Fibroblast of peridontal ligament (primary cell): ENCODE measurements at regions not wholly inside any gene's neighbourhood (a gene's known extent, or its start where the extent isn't known, plus 50 kb on each side); places are given as distances from the start of the nearest gene placed in this dataset.
"Not testable (repeated sequence)": the region's sequence is repeated elsewhere in the genome, so short reads cannot be mapped to it uniquely, and the experiment has no call there.

Source experiments
- DNase-seq: peaks from one replicate; pipeline ENCODE4 v3.0.0-alpha.2; 2010; ENCODE audit errors: extremely low read depth

- DNase-seq: no peak
Observed at GRCh38 chr18:6571239-6571602, 156.5 kb upstream of the L3MBTL4 start.

DNA sequence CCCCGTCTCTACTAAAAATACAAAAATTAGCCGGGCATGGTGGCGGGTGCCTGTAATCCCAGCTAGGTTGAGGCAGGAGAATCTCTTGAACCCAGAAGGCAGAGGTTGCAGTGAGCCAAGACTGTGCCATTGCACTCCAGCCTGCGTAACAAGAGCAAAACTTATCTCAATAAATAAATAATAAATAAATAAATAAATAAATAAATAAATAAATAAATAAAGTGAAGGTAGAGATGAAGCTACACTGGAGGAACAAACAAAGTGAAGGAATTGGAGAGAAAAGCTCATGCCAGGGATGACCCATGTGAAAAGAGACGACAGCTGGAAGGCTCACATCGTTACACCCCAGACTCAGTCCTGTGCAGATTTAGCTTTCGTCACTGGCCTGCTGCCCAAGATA lies 157.3 kb upstream of the ARHGAP28 start:
- DNase-seq: not testable (repeated sequence)

DNA sequence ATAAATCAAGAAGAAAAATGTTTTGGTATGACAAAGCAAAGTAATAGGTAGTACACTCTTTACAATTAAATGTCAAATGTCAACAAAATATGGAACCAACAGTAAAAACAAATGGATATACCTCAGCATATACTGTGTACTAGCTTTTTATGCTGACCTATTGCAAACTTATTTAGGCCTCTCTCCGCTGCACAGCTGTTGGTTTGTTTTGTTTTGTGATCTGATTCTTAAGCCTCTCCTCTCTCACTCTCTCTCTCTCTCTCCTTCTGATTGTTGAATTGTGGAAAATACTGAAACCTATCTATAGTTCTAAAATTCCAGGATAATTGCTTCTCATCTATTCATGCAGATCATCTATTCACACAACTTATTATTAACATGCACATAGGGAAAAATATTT lies 154.9 kb upstream of the ARHGAP28 start:
- DNase-seq: no peak

DNA sequence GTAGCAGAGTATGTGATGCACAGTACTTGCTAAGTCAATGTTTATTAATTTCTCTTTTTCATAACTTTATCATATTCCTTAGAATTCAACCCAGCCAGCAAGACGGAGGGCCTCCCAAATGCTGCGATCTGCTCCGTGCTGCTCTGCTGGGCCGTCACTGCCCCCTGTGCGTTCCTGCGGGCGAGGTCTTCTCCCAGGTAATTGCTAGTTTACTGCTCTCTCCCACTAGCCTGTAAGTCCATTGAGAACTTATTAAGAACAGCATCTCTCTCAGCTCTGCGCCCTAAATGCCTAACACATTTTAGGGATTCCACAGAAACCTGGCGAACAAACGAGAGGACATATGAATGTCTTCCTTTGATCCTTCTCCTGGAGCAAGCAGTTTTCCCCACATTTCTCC lies 153.6 kb upstream of the ARHGAP28 start:
- DNase-seq: no peak

DNA sequence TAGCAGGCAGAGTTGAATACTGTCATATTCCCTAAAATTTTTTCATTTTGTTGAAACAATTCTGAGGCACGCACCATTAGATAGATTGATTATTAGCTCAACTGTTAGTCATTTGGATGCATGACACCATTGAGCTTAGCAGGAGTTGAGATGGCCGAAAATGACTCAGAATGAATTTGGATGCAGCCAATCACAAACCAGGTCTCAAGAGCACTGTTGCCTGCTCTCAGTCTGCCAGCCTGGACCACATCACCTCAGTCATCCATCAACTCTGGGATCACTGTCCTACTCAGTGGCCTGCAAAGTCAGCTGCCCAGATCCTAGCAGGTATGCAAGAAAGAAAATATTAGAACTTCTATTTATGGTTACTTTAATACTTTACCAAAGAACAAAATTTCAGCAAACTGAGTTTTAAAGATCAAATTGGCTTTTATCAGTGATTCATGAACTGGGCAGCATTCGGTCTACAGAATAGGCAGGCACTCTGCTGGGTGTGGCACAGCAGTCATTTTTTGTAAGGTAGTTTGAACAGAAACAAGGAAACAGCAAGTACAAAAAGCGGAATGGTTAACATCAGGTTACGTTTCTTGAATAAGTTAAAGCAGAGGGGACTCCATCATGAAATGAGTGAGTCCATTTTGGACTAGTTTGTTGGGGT lies 152.7 kb upstream of the ARHGAP28 start:
- no peak for DNase-seq

- no peak for DNase-seq
Observed at GRCh38 chr18:6578686-6579085, 150.8 kb upstream of the ARHGAP28 start.

DNA sequence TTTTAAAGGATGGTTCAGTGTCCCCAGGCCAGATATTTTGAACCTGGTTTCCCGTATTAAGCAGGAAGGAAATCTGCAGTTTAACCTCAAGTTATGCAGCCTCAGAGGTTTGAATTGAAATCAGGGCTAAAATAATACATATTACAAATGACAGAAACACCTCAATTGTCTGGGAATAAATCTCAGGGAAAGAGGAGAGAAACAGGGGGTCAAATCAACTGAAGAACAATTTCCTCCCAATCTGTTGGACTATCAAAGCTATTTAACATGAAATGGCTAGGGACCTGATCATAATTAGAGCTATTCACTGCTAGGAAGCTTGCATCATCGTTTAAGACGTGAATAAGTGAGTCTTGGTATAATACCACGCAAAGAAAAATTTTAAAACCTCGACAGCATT lies 150.0 kb upstream of the ARHGAP28 start:
- DNase-seq: no peak

- no peak for DNase-seq
Observed at GRCh38 chr18:6580401-6580800, 149.1 kb upstream of the ARHGAP28 start.

- no peak for DNase-seq
Observed at GRCh38 chr18:6589923-6590322, 139.6 kb upstream of the ARHGAP28 start.

DNA sequence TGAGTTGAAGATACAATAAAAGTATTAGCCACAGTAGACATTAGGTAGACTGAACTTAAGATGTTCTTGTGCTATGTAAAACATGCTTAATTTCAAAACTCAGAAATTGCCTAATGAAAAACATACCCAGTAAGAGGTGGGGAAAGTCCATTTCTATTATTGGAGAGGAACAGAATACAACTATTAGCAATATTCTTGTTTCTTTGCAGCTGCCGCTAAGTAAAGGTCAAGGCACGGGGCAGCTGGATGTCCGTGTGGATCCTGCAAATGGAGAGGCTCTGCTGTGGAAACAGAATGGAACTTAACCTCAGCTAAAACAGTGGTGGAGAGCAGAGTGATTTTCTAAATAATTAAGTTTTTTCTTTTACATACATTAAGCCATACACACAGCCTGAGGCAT lies 139.2 kb upstream of the ARHGAP28 start:
- DNase-seq: no peak

GRCh38 chr18:6591491-6591890 lies 138.0 kb upstream of the ARHGAP28 start:
- no peak for DNase-seq

DNA sequence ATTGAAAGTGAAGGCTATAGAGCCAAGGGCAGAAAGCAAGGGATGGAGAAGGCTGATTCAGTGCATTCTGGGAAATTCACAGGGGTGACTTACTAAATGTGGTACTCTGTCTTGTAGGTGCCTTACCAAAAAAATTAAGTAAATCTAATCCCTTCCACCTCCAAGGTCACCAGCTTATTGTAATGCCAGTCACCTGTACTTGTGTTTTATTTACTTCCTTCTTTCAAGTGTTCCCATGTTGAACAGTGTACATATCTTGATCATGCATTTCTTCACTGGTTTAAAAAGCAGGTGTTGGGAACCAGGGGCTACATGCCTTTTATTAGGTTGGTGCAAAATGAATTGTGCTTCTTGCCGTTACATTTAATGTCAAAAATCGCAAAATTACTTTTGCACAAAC lies 137.0 kb upstream of the ARHGAP28 start:
- no peak for DNase-seq

DNA sequence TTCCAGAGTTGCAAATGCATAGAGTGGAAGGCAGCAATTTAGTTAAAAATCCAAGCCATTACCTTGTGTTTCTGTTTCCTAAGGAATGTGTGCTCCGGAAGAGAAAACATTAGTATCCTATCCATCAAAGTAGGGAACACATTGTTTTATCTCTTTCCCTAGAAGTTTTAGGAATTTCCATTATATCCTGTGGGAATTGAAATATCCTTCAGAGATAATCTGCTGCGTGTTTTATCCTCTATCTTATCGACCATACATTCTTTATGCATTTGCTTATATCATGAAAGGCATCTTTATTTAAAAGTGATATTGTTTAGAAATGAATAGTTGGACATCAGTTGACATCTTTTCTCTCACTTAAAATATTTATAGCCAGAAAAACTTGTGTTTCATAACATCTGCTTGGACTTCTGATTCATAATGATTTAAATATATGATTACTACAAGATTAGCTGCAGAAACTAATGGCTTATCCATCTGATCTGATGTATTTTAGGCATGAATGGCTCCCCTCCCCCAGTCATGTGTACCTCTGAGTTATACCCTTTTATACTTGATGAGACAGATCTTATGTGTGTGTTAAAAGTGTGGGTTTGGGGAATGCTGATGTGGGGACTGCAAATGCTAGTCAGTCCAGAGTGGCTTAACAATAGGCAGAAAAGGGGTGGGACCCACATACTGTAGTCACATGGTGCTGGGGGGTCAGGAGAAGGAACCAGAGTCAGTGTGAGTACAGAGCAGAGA lies 136.2 kb upstream of the ARHGAP28 start:
- DNase-seq: no peak

DNA sequence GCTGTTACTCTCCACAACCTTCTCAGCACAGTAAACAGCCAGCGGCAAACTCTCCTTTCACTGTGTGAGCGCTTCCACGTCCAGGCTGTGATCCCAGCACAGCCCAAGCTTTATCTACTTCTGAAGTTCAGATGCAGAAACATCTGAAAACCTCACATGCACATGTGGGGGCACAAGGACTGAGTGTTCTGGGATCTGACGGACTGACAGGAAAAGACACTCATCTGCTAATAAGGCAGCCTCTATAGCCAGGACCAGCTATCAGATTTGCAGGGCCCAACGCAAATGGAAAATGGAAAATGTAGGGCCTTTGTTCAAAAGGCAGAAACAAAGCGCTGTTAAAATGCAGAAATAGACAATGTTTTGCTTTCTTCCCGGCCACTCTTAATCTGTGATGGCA lies 133.8 kb upstream of the ARHGAP28 start:
- no peak for DNase-seq

GRCh38 chr18:6598657-6599056 lies 130.9 kb upstream of the ARHGAP28 start:
- no peak for DNase-seq

DNA sequence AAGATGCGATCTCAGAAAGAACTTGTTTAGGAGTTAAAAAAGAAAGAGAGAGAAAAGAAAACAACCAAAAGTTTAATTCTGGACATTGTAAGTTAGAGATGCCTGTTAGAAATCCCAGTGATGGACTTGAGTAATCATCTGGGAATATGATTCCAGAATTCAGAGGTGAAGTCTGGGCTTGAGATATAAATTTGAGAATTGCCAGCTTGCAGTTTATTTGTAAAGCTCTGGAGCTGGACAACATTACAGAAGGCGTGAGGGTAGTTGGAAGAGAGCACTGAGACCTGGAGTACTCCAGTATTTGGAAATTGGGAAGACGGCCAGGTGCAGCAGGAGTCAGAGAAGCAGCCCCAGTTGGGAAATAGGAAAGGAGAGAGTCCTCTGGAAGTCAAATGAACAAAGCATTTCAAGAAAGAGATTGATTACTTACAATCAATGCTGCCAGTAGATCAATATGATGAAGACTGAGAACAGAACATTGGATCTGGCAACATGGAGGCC lies 128.8 kb upstream of the ARHGAP28 start:
- no peak for DNase-seq

DNA sequence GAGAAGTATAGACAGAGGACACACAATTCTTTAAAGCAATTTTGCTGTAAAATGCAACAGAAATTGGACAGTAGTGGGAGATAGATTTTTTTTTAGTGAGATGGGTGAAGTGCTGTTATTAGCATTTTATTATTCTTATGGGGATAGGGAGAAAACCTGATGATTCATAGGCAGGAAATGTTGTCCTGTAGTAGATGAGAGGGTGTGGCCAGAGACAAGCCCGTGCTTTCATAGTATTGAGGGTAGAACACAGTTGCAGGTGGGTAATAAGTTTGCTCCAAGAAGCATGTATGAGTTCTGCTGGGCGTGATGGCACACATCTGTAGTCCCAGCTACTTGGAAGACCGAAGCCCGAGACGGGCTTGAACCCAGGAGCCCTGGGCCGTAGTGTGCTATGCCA lies 128.3 kb upstream of the ARHGAP28 start:
- DNase-seq: no peak

DNA sequence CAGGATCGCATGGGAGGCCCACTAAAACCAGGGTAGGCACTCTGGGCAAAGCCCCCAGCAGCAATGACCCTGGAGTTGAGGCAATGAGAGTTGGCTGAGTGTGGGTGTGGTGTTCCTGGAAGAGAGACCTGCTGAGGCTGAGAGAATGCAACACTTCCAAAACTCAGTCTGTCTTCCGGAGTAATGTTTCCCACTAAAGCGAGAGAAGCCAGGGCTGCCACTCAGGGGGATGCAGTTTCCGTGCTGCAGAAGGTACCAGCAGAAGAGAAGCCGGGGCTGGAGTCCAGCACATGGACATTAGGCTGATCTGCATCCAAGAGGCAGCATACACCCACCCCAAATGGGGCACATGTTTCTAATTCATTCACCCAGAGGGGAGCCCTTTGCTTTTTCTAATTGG lies 127.2 kb upstream of the ARHGAP28 start:
- DNase-seq: no peak

DNA sequence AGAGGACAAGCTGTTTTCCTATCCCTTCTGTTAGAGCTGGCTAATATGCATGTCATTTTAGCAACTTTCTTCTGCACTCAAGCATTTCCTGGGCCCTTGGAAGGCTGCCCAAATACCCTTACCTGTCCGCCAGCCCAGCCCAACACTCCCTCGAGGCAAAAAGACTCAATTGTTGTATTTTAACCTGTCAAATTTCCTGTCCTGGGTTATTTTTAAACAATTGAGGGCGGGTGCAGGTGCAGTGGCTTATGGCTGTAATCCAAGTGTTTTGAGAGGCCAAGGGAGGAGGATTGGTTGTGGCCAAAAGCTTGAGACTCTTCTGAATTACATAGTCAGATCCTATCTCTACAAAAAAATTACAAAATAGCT lies 125.0 kb upstream of the ARHGAP28 start:
- no peak for DNase-seq

DNA sequence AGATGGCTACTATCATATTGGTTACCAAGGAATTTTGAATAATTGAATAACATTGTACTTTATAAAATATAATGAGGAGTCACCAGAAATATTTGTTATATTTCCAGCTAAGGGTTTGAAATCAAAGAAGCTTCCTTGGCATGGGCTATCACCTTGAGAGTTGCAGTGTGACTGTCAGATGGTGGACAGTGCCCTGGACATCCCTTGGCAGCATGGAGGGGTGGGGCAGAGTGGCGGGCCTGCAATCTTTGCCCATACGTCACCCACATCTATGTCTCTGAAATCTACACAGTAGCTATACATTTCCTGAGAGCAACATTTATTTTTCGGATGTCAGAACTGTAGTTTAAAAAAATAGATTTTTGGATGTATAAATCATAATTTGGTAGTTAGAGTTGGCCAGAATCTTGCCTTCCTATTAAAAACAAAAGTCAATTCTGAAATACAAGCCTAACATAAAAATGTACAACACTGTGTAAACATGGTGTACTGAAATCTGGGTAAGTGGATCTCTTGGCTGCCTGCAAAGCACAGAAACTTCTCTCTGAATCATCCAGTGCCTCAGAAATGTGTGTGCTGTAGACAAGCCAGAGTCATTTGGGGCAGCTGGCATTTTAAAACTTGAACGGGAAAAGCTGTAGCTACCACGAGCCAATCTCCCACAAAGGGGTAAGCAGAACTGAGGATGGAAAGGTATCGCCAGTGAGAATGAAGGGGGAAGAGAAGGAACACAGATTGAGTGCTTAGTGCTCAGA lies 124.2 kb upstream of the ARHGAP28 start:
- peak; percentile 46 for DNase-seq

GRCh38 chr18:6606411-6607085 lies 123.0 kb upstream of the ARHGAP28 start:
- DNase-seq: no peak

- DNase-seq: no peak
Observed at GRCh38 chr18:6607343-6607742, 122.2 kb upstream of the ARHGAP28 start.
